IMR-90 (cell line): ENCODE measurements at regions not wholly inside any gene's neighbourhood (a gene's known extent, or its start where the extent isn't known, plus 50 kb on each side); places are given as distances from the start of the nearest gene placed in this dataset.

ENCODE experiments used
- ATAC-seq: fragments of 200-7000 bp; cut with Tn5 transposase; 2 replicates; pipeline ENCODE4 v1.9.1; 2020; ENCODE audit warnings: low read depth, mild to moderate bottlenecking, moderate library complexity
- BruUV-seq: library from RNA; stranded (reverse); fragments of 400-500 nt; replicated peaks from 2 replicates; lab custom pipeline; 2021; lab: Mats Ljungman, UMichigan
- CTCF ChIA-PET: fragments of 300-600 bp; formaldehyde crosslinking; extraction: SDS; loops from one replicate; lab custom pipeline; 2021; ENCODE audit warnings: antibody characterized with exemption; lab: Yijun Ruan, JAX
- POLR2A ChIA-PET: fragments of 300-600 bp; sonication (Branson Sonifier 250); formaldehyde crosslinking; loops from one replicate; lab custom pipeline; 2022; ENCODE audit warnings: antibody characterized with exemption; ENCODE audit not compliant: unreplicated experiment; lab: Charles Lee
- DNase-seq: peaks from one replicate; pipeline ENCODE4 v3.0.0; 2013
- H2AFZ ChIP-seq: replicated peaks from 2 replicates; pipeline ENCODE3; 2013; ENCODE audit warnings: low read length, mild to moderate bottlenecking; ENCODE audit not compliant: poor library complexity
- H2AK5ac ChIP-seq: 2 replicates; pipeline ENCODE4 v1.6.1; 2013; ENCODE audit warnings: low read depth, low read length, inconsistent platforms
- H2AK9ac ChIP-seq: replicated peaks from 2 replicates; pipeline ENCODE3; 2013; ENCODE audit warnings: mild to moderate bottlenecking, low read depth, low read length, moderate library complexity; ENCODE audit not compliant: poor library complexity
- H2BK120ac ChIP-seq: 2 replicates; pipeline ENCODE4 v1.6.1; 2013; ENCODE audit warnings: low read depth, low read length, inconsistent platforms
- H2BK15ac ChIP-seq: 3 replicates; pipeline ENCODE4 v1.6.1; 2013; ENCODE audit warnings: low read depth, low read length, inconsistent platforms
- H2BK20ac ChIP-seq: 2 replicates; pipeline ENCODE4 v1.6.1; 2013; ENCODE audit warnings: low read depth, mild to moderate bottlenecking, inconsistent platforms, low read length, moderate library complexity
- H2BK5ac ChIP-seq: 2 replicates; pipeline ENCODE4 v1.6.1; 2013; ENCODE audit warnings: mild to moderate bottlenecking, low read depth, low read length, inconsistent platforms; ENCODE audit not compliant: poor library complexity, severe bottlenecking
- H3K14ac ChIP-seq: replicated peaks from 2 replicates; pipeline ENCODE4 v1.6.1; 2013; ENCODE audit warnings: low read depth, low read length, inconsistent platforms
- H3K18ac ChIP-seq: 2 replicates; pipeline ENCODE4 v1.6.1; 2013; ENCODE audit warnings: low read depth, low read length, control low read depth
- H3K23ac ChIP-seq: 2 replicates; pipeline ENCODE4 v1.6.1; 2013; ENCODE audit warnings: low read depth, low read length, inconsistent platforms
- H3K27ac ChIP-seq: 2 replicates; pipeline ENCODE4 v1.5.1; 2013; ENCODE audit warnings: mild to moderate bottlenecking, control low read depth, low read length; ENCODE audit not compliant: insufficient read depth
- H3K27me3 ChIP-seq: 2 replicates; pipeline ENCODE4 v1.6.1; 2013; ENCODE audit warnings: low read length; ENCODE audit not compliant: control insufficient read depth, insufficient read depth
- H3K36me3 ChIP-seq: 2 replicates; pipeline ENCODE4 v1.6.1; 2013; ENCODE audit warnings: low read length, mixed read lengths; ENCODE audit not compliant: control insufficient read depth, insufficient read depth
- H3K4ac ChIP-seq: 2 replicates; pipeline ENCODE4 v1.6.1; 2013; ENCODE audit warnings: low read depth, low read length, inconsistent platforms
- H3K4me1 ChIP-seq: 2 replicates; pipeline ENCODE4 v1.6.1; 2013; ENCODE audit warnings: low read length, mixed read lengths; ENCODE audit not compliant: control insufficient read depth, insufficient read depth
- H3K4me2 ChIP-seq: 2 replicates; pipeline ENCODE4 v1.6.1; 2013; ENCODE audit warnings: low read depth, mild to moderate bottlenecking, control low read depth, low read length, moderate library complexity
- H3K4me3 ChIP-seq: 2 replicates; pipeline ENCODE4 v1.5.1; 2013; ENCODE audit warnings: low read depth, mild to moderate bottlenecking, control low read depth, low read length, moderate library complexity; ENCODE audit not compliant: insufficient read depth
- H3K56ac ChIP-seq: 2 replicates; pipeline ENCODE4 v1.6.1; 2013; ENCODE audit warnings: low read length, inconsistent platforms; ENCODE audit not compliant: insufficient read depth; ENCODE audit errors: extremely low read depth
- H3K79me1 ChIP-seq, 2 experiments: 2 replicates each; pipeline ENCODE4 v1.6.1; 2013; ENCODE audit warnings: low read length in 2 of 2, inconsistent platforms in 1 of 2, low read depth in 1 of 2
- H3K9ac ChIP-seq: 2 replicates; pipeline ENCODE4 v1.6.1; 2013; ENCODE audit warnings: low read depth, low read length, control low read depth
- H3K9me1 ChIP-seq: 2 replicates; pipeline ENCODE4 v1.6.1; 2013; ENCODE audit warnings: low read length, inconsistent platforms; ENCODE audit not compliant: insufficient read depth
- H3K9me3 ChIP-seq: 2 replicates; pipeline ENCODE4 v1.6.1; 2013; ENCODE audit warnings: low read length; ENCODE audit not compliant: control insufficient read depth, insufficient read depth
- H4K20me1 ChIP-seq: 2 replicates; pipeline ENCODE4 v1.6.1; 2013; ENCODE audit warnings: low read length, inconsistent platforms; ENCODE audit not compliant: insufficient read depth
- H4K5ac ChIP-seq: 2 replicates; pipeline ENCODE4 v1.6.1; 2013; ENCODE audit warnings: mild to moderate bottlenecking, low read depth, low read length, control low read depth
- H4K8ac ChIP-seq, 2 experiments: 2 replicates each; pipeline ENCODE4 v1.6.1; 2013; ENCODE audit warnings: low read depth in 2 of 2, low read length in 2 of 2, control low read depth in 1 of 2, inconsistent platforms in 1 of 2
- H4K91ac ChIP-seq: 2 replicates; pipeline ENCODE4 v1.6.1; 2013; ENCODE audit warnings: low read depth, low read length, inconsistent platforms; ENCODE audit not compliant: insufficient read depth
- BHLHE40 ChIP-seq: fragments of 150-350 bp; IDR thresholded peaks from 2 replicates; pipeline ENCODE4 v1.6.1; 2016; ENCODE audit warnings: mild to moderate bottlenecking, low read depth, low read length
- CEBPB ChIP-seq: IDR thresholded peaks from 2 replicates; pipeline ENCODE4 v1.6.1; 2012; ENCODE audit warnings: low read depth, low read length, improper control_type of control experiment
- CHD1 ChIP-seq: IDR thresholded peaks from 2 replicates; pipeline ENCODE4 v1.6.1; 2012; ENCODE audit warnings: low read depth, low read length, improper control_type of control experiment
- ELK1 ChIP-seq: fragments of 150-350 bp; IDR thresholded peaks from 2 replicates; pipeline ENCODE4 v1.6.1; 2016; ENCODE audit warnings: low read depth, mild to moderate bottlenecking, low read length, moderate library complexity, borderline replicate concordance
- MAZ ChIP-seq: IDR thresholded peaks from 2 replicates; pipeline ENCODE4 v1.6.1; 2012; ENCODE audit warnings: low read depth, mild to moderate bottlenecking, low read length, improper control_type of control experiment, moderate library complexity, borderline replicate concordance
- MXI1 ChIP-seq: IDR thresholded peaks from 2 replicates; pipeline ENCODE4 v1.6.1; 2012; ENCODE audit warnings: low read depth, mild to moderate bottlenecking, low read length, moderate library complexity, borderline replicate concordance
- NFE2L2 ChIP-seq: fragments of 150-350 bp; IDR thresholded peaks from 2 replicates; pipeline ENCODE4 v1.6.1; 2016; ENCODE audit warnings: low read depth, mild to moderate bottlenecking, low read length
- POLR2A ChIP-seq: IDR thresholded peaks from 2 replicates; pipeline ENCODE4 v1.6.1; 2012; ENCODE audit warnings: mild to moderate bottlenecking, low read depth, low read length
- SMC3 ChIP-seq: fragments of 150-350 bp; IDR thresholded peaks from 2 replicates; pipeline ENCODE4 v1.6.1; 2016; ENCODE audit warnings: low read depth, mild to moderate bottlenecking, antibody characterized with exemption, low read length, moderate library complexity
- WGBS, 2 experiments: methylation state at CpG; one replicate each; pipeline versions ENCODE4 v1.1.5 to v1.1.7; 2013; ENCODE audit warnings: missing lambda C conversion rate in 2 of 2; ENCODE audit not compliant: insufficient read length in 1 of 2; ENCODE audit errors: extremely low coverage in 2 of 2; 5-methylcytosine and 5-hydroxymethylcytosine counted together
- dilution Hi-C: fragments of 300-500 bp; cut with HindIII; formaldehyde crosslinking; loops from one replicate; pipeline ENCODE4 v1.14.3; 2018; ENCODE audit warnings: low sequenced_read_pairs; ENCODE audit not compliant: unreplicated experiment
- in situ Hi-C: fragments of 300-500 bp; cut with MboI; formaldehyde crosslinking; loops from 3 replicates; pipeline ENCODE4 v1.14.3; 2019; ENCODE audit warnings: low sequenced_read_pairs, inconsistent platforms, mixed read lengths
- intact Hi-C: fragments of 100-400 bp; cut with micrococcal nuclease; formaldehyde crosslinking; loops from 2 replicates; pipeline ENCODE4 v1.10.0; 2022

- Histone ChIP-seq H3K23ac (no peak overlapping the region), H2AK5ac (no peak overlapping the region), H2AK9ac (no peak overlapping the region), H4K8ac (no peak overlapping the region), H3K79me1 (no peaks in the 10 kb centered on the region), H2BK15ac (no peak overlapping the region), H3K27ac (no peak overlapping the region), H3K56ac (no peak overlapping the region), H3K9me3 (peaks cover 7% of the 10 kb centered on the region), H3K27me3 (no peaks in the 10 kb centered on the region), H3K4me2 (no peak overlapping the region), H3K9ac (no peak overlapping the region), H4K5ac (no peak overlapping the region), H4K20me1 (no peaks in the 10 kb centered on the region), H3K18ac (no peak overlapping the region), H2BK20ac (no peak overlapping the region), H2AFZ (no peak overlapping the region), H3K4me1 (no peaks in the 10 kb centered on the region), H3K9me1 (no peaks in the 10 kb centered on the region), H3K14ac (no peak overlapping the region), H4K91ac (no peak overlapping the region), H3K36me3 (no peaks in the 10 kb centered on the region), H2BK120ac (no peak overlapping the region), H3K4me3 (no peak overlapping the region), H3K4ac (no peak overlapping the region), H2BK5ac (no peak overlapping the region)
- TF ChIP-seq MAZ, result no peak
- no peak for TF ChIP-seq BHLHE40
- TF ChIP-seq CHD1, result no peak
- no peak for TF ChIP-seq NFE2L2
- no peak for TF ChIP-seq POLR2A
- no peak for TF ChIP-seq ELK1
- no peak for TF ChIP-seq SMC3
- no peak for TF ChIP-seq MXI1
- no peak for TF ChIP-seq CEBPB
- ATAC-seq, result no peak
- BruUV-seq, result no TSS peak
- dilution Hi-C loops, result no loop called here
- no peak for DNase-seq
- WGBS, 2 experiments, result no CpG with 5 or more reads among the region's 3 CpGs
- ChIA-PET POLR2A (no interaction called here), CTCF (no interaction called here)
- in situ Hi-C loops, result no loop called here
- intact Hi-C loops, result no loop called here
Measured at GRCh38 chr5:29930316-29930715, 1263.2 kb upstream of the CDH6 start.
